HL-60 (cell line): ENCODE measurements at regions not wholly inside any gene's neighbourhood (a gene's known extent, or its start where the extent isn't known, plus 50 kb on each side); places are given as distances from the start of the nearest gene placed in this dataset.

ENCODE experiments used
- GABPA ChIP-seq: IDR thresholded peaks from 2 replicates; pipeline ENCODE4 v1.6.1; 2012; ENCODE audit warnings: low read depth
- POLR2AphosphoS5 ChIP-seq: IDR thresholded peaks from 2 replicates; pipeline ENCODE4 v1.6.1; 2012; ENCODE audit warnings: low read depth
- TF ChIP-seq, protein P1 (sequence below): IDR thresholded peaks from one replicate; pipeline ENCODE4 v1.5.1; 2011; ENCODE audit warnings: low read length, control low read depth, inconsistent platforms; ENCODE audit not compliant: insufficient read depth

DNA sequence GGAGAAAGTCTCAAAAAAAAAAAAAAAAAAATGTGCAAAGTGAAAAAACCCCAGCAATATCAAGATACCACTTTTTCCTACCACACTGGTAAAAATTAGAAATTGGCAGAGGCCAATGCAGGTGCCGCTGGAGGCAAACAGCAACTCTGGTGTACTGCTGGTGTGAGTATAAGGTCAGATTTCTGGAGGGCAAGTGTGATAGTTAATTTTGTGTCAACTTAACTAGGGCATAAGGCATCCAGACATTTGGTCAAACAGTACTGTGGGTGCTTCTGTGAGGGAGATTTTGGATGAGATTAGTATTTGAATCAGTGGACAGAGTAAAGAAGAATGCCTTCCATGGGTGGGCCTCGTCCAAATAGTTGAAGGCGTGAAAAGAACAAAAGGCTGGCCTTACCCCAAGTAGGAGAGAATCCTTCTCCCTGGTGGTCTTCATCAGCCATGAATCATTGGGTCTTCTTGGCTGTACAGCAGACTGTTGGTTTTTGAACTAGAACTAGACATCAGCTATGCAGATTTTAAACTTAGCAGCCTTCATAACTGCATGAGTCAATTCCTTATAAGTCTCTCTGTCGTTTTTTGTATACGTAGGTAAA, 52.8 kb upstream of the FHL2 start:
- TF ChIP-seq, protein P1, sequence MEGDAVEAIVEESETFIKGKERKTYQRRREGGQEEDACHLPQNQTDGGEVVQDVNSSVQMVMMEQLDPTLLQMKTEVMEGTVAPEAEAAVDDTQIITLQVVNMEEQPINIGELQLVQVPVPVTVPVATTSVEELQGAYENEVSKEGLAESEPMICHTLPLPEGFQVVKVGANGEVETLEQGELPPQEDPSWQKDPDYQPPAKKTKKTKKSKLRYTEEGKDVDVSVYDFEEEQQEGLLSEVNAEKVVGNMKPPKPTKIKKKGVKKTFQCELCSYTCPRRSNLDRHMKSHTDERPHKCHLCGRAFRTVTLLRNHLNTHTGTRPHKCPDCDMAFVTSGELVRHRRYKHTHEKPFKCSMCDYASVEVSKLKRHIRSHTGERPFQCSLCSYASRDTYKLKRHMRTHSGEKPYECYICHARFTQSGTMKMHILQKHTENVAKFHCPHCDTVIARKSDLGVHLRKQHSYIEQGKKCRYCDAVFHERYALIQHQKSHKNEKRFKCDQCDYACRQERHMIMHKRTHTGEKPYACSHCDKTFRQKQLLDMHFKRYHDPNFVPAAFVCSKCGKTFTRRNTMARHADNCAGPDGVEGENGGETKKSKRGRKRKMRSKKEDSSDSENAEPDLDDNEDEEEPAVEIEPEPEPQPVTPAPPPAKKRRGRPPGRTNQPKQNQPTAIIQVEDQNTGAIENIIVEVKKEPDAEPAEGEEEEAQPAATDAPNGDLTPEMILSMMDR: no peak
- TF ChIP-seq POLR2AphosphoS5: no peak
- TF ChIP-seq GABPA: no peak
